ENCODE measurements at regions not wholly inside any gene's neighbourhood (a gene's known extent, or its start where the extent isn't known, plus 50 kb on each side); places are given as distances from the start of the nearest gene placed in this dataset.

DNA sequence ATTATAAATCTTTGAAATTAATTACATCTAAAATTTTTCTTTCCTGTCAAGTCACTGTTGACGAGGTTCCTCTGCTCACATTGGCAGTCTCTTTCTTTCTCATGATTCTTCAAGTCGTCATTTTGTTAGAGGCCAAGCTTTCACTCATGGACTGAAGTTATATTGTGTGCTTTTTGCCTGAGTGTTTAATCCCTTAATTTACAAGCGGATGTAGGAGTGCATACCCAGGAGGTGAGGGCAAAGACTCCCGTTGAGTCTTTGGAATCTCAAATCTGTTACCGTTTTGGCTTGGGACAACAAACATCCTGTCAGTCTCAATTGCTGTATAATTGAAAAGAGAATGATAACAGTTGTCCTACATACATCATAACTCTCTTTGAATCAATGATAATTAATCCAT lies 345.0 kb downstream of the TRIML1 start:
- H3K9me3 ChIP-seq (ENCODE audit: control insufficient read depth, insufficient read depth, low read length) = no peaks in the 10 kb centered on the region
- ChIA-PET POLR2A (no interaction called here), CTCF (no interaction called here)
- no peak overlapping the region for H3K27ac ChIP-seq (ENCODE audit: low read depth, low read length)
- no peak overlapping the region for H3K4me3 ChIP-seq (ENCODE audit: low read depth, low read length)
- DNase-seq (ENCODE audit: low read depth, low spot score) = no peak
- TF ChIP-seq, protein P1, sequence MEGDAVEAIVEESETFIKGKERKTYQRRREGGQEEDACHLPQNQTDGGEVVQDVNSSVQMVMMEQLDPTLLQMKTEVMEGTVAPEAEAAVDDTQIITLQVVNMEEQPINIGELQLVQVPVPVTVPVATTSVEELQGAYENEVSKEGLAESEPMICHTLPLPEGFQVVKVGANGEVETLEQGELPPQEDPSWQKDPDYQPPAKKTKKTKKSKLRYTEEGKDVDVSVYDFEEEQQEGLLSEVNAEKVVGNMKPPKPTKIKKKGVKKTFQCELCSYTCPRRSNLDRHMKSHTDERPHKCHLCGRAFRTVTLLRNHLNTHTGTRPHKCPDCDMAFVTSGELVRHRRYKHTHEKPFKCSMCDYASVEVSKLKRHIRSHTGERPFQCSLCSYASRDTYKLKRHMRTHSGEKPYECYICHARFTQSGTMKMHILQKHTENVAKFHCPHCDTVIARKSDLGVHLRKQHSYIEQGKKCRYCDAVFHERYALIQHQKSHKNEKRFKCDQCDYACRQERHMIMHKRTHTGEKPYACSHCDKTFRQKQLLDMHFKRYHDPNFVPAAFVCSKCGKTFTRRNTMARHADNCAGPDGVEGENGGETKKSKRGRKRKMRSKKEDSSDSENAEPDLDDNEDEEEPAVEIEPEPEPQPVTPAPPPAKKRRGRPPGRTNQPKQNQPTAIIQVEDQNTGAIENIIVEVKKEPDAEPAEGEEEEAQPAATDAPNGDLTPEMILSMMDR (IDR thresholded peaks at IDR 0.05; ENCODE audit: low read depth, low read length) = no peak
- no peaks in the 10 kb centered on the region for H3K27me3 ChIP-seq (ENCODE audit: control insufficient read depth, insufficient read depth, low read length)

DNA sequence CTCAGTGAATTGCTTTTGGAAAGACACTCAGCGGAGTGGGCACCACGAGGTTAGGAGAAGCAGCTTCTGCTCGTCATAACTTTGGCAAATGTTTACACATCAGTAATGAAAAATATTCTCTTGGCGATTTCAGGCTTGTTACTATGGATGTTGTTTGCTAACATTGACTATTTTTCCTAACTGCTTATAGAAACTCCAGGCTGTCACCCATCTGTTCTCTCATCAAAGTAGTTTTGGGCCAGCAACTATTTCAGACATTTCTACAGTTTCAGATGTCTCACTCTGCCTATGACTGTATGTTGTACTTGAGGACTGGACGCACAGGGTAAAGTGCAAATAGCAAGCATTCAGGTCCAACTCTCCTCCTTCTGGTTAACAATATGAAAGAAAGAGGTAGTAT lies 346.7 kb downstream of the TRIML1 start:
- H3K9me3 ChIP-seq (ENCODE audit: control insufficient read depth, insufficient read depth, low read length) = no peaks in the 10 kb centered on the region
- CTCF ChIA-PET = no interaction called here
- DNase-seq (ENCODE audit: low read depth, low spot score) = no peak
- H3K27ac ChIP-seq (ENCODE audit: low read depth, low read length) = no peak overlapping the region
- TF ChIP-seq, protein P1 (IDR thresholded peaks at IDR 0.05; ENCODE audit: low read depth, low read length) = no peak
- no peak overlapping the region for H3K4me3 ChIP-seq (ENCODE audit: low read depth, low read length)
- H3K27me3 ChIP-seq (ENCODE audit: control insufficient read depth, insufficient read depth, low read length) = no peaks in the 10 kb centered on the region
- POLR2A ChIA-PET = no interaction called here

DNA sequence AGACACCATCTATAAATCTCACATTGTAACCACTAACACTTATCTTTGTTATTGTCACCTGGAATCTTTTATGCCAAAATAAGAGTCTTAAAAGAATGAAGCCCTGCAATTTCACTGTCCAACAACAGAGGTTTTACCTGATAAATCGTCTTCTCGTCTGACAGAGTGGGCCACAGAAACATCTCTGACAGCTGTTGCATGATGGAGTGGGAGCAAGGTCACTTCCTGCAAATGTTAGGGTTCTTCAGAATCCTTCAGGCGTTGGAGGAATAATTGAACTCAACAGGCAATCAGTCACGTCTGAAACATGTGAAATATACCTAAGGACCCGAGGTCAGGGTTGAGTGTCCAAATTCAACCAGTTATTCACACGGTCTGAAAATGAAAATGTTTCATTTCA lies 353.6 kb downstream of the TRIML1 start:
- Histone ChIP-seq H3K27ac (ENCODE audit: low read depth, low read length) (no peak overlapping the region), H3K27me3 (ENCODE audit: control insufficient read depth, insufficient read depth, low read length) (no peaks in the 10 kb centered on the region), H3K9me3 (ENCODE audit: control insufficient read depth, insufficient read depth, low read length) (peaks cover 8% of the 10 kb centered on the region), H3K4me3 (ENCODE audit: low read depth, low read length) (no peak overlapping the region)
- TF ChIP-seq, protein P1 (IDR thresholded peaks at IDR 0.05; ENCODE audit: low read depth, low read length) = no peak
- DNase-seq (ENCODE audit: low read depth, low spot score) = no peak
- CTCF ChIA-PET = no interaction called here
- POLR2A ChIA-PET = no interaction called here

DNA sequence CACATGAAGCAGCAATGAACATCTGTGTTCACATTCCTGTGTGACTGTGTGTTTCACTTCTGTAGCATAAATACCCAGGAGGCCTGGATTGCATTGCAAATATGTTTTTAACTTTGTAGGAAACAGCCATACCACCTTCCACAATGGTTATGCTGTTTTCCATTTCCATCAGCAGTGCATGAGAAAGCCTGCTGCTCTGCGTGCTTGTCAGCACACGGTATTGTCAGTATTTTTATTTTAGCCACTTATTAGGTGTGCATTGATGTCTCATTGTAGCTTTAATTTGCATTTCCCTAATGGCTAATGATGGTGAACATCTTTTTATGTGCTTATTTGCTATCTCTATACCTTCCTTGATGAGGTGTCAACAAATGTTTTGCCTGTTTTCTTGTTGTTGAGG lies 355.9 kb downstream of the TRIML1 start:
- TF ChIP-seq, protein P1 (IDR thresholded peaks at IDR 0.05; ENCODE audit: low read depth, low read length) = no peak
- Histone ChIP-seq H3K27me3 (ENCODE audit: control insufficient read depth, insufficient read depth, low read length) (no peaks in the 10 kb centered on the region), H3K27ac (ENCODE audit: low read depth, low read length) (no peak overlapping the region), H3K4me3 (ENCODE audit: low read depth, low read length) (no peak overlapping the region), H3K9me3 (ENCODE audit: control insufficient read depth, insufficient read depth, low read length) (peaks cover 8% of the 10 kb centered on the region)
- ChIA-PET CTCF (no interaction called here), POLR2A (no interaction called here)
- DNase-seq (ENCODE audit: low read depth, low spot score) = no peak

DNA sequence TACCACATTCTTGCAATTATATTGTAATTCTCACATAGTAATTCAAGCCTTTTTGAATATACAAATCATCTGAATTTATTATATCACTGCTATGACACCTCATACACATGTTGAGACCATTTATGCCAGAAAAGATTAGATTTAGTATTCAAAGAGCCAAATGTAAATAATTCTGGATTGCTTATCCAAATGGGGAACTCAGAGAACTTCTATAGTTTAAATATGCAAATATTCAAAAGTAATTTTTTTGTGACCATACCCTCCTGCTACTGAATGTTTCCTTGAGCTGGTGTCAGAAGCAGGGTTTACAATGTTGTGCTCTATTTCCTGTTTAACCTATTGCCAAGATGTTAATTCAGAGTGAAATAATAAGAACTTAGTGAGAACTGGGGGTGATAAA lies 372.2 kb downstream of the TRIML1 start:
- Histone ChIP-seq H3K4me3 (ENCODE audit: low read depth, low read length) (no peak overlapping the region), H3K9me3 (ENCODE audit: control insufficient read depth, insufficient read depth, low read length) (peaks cover 3% of the 10 kb centered on the region), H3K27ac (ENCODE audit: low read depth, low read length) (no peak overlapping the region), H3K27me3 (ENCODE audit: control insufficient read depth, insufficient read depth, low read length) (no peaks in the 10 kb centered on the region)
- ChIA-PET POLR2A (no interaction called here), CTCF (no interaction called here)
- TF ChIP-seq, protein P1 (IDR thresholded peaks at IDR 0.05; ENCODE audit: low read depth, low read length) = no peak
- no peak for DNase-seq (ENCODE audit: low read depth, low spot score)

All from AG04450 (cell line).